ENCODE measurements at regions not wholly inside any gene's neighbourhood (a gene's known extent, or its start where the extent isn't known, plus 50 kb on each side); places are given as distances from the start of the nearest gene placed in this dataset.

- no peak for TF ChIP-seq CTBP1 (IDR thresholded peaks at IDR 0.05; ENCODE audit: borderline replicate concordance)
- no peak for TF ChIP-seq NR2F6 (CRISPR knock-in tag; IDR thresholded peaks at IDR 0.05)
- TF ChIP-seq POLR2AphosphoS5 (IDR thresholded peaks at IDR 0.05; ENCODE audit: control insufficient read depth, insufficient read depth, low read depth, low read length): no peak
- no peak for TF ChIP-seq IRF1 (CRISPR knock-in tag; IDR thresholded peaks at IDR 0.05; ENCODE audit: borderline replicate concordance)
- TF ChIP-seq TFAM (CRISPR knock-in tag; conservative IDR thresholded peaks at IDR 0.05): no peak
- no peak for TF ChIP-seq FOXK2 (conservative IDR thresholded peaks at IDR 0.05 in 1 of 2, IDR thresholded peaks at IDR 0.05 in 1 of 2; ENCODE audit: low read depth in 2 of 2)
- no peak for TF ChIP-seq YY1 (IDR thresholded peaks at IDR 0.05; ENCODE audit: borderline replicate concordance in 1 of 3, control insufficient read depth in 1 of 3, extremely low read depth in 1 of 3, insufficient read depth in 3 of 3, insufficient read length in 1 of 3, insufficient replicate concordance in 2 of 3, low read depth in 1 of 3, low read length in 2 of 3)
- no peak for TF ChIP-seq RFX7 (CRISPR knock-in tag; IDR thresholded peaks at IDR 0.05)
- no peak for TF ChIP-seq THRB (CRISPR knock-in tag; conservative IDR thresholded peaks at IDR 0.05)
- no peak for TF ChIP-seq ZNF274 (IDR thresholded peaks at IDR 0.05; ENCODE audit: borderline replicate concordance, low read depth, low read length)
Measured at GRCh38 chr19:34828156-34828555, 55.1 kb upstream of the ZNF599 start.
